HepG2 (cell line): ENCODE measurements at regions not wholly inside any gene's neighbourhood (a gene's known extent, or its start where the extent isn't known, plus 50 kb on each side); places are given as distances from the start of the nearest gene placed in this dataset.

Experiments
- ATAC-seq: fragments of 200-7000 bp; cut with Tn5 transposase; 3 replicates; pipeline ENCODE4 v1.9.1; 2020; ENCODE audit warnings: mild to moderate bottlenecking, moderate library complexity
- BruUV-seq: library from RNA; stranded (reverse); fragments of 400-500 nt; replicated peaks from 2 replicates; lab custom pipeline; 2021; lab: Mats Ljungman, UMichigan
- CTCF ChIA-PET: fragments of 300-600 bp; formaldehyde crosslinking; extraction: SDS; loops from one replicate; lab custom pipeline; 2021; ENCODE audit warnings: low total read pairs, inconsistent platforms, low intra/inter-chr PET ratio; lab: Yijun Ruan, JAX
- POLR2A ChIA-PET: fragments of 350-600 bp; sonication (Branson Sonifier 250); formaldehyde crosslinking; loops from one replicate; lab custom pipeline; 2020; ENCODE audit warnings: antibody characterized with exemption, inconsistent platforms; lab: Yijun Ruan, JAX
- DNase-seq: peaks from one replicate; pipeline ENCODE4 v3.0.0-alpha.2; 2015; ENCODE audit warnings: low spot score
- FAIRE-seq: peaks from 3 replicates; lab custom pipeline; 2011; peaks lifted over from hg19 to GRCh38; lab: Jason Lieb, UNC
- H2AFZ ChIP-seq: one replicate; pipeline ENCODE4 v1.6.1; 2011; ENCODE audit warnings: low read length, inconsistent platforms
- H3K27ac ChIP-seq: fragments of 300-600 bp; 3 replicates; pipeline ENCODE4 v1.8.0; 2011; ENCODE audit warnings: mixed run types, mild to moderate bottlenecking, mixed read lengths, low read length, inconsistent platforms; ENCODE audit not compliant: insufficient read depth; ENCODE audit errors: extremely low read length
- H3K27me3 ChIP-seq, 2 experiments: fragments of 200-600 bp in 1 of 2; 2 replicates in 1 of 2; 3 replicates in 1 of 2; pipeline versions ENCODE4 v1.6.0 to v1.8.0; 2011; ENCODE audit warnings: low read length in 2 of 2, mild to moderate bottlenecking in 2 of 2, moderate library complexity in 2 of 2, inconsistent platforms in 1 of 2; ENCODE audit not compliant: insufficient read depth in 2 of 2, control insufficient read depth in 1 of 2
- H3K36me3 ChIP-seq, 2 experiments: fragments of 200-600 bp in 1 of 2; replicated peaks in 1 of 2; 2 replicates in 1 of 2; 3 replicates in 1 of 2; pipeline versions ENCODE4 v1.5.1 to v1.8.0; 2011; ENCODE audit warnings: low read length in 2 of 2, inconsistent platforms in 1 of 2; ENCODE audit not compliant: insufficient read depth in 2 of 2, control insufficient read depth in 1 of 2
- H3K4me1 ChIP-seq: 2 replicates; pipeline ENCODE4 v1.5.1; 2012; ENCODE audit warnings: low read length, inconsistent platforms; ENCODE audit not compliant: insufficient read depth
- H3K4me2 ChIP-seq: 2 replicates; pipeline ENCODE4 v1.6.0; 2011; ENCODE audit warnings: low read depth, low read length, inconsistent platforms
- H3K4me3 ChIP-seq, 3 experiments: fragments of 200-600 bp in 1 of 3; sonication (generic), shearing (Covaris generic) in 1 of 3; replicated peaks in 1 of 3; 2 replicates each; pipeline ENCODE4 v1.5.1; 2011 to 2016; ENCODE audit warnings: low read length in 3 of 3, inconsistent platforms in 2 of 3, low read depth in 2 of 3, mild to moderate bottlenecking in 2 of 3, control low read depth in 1 of 3, mixed read lengths in 1 of 3; ENCODE audit not compliant: insufficient read depth in 1 of 3
- H3K79me2 ChIP-seq: one replicate; pipeline ENCODE4 v1.6.1; 2011; ENCODE audit warnings: low read length, inconsistent platforms; ENCODE audit not compliant: insufficient read depth
- H3K9ac ChIP-seq: 2 replicates; pipeline ENCODE4 v1.6.0; 2011; ENCODE audit warnings: mild to moderate bottlenecking, low read depth, low read length, inconsistent platforms; ENCODE audit not compliant: insufficient read depth
- H3K9me3 ChIP-seq: 2 replicates; pipeline ENCODE4 v1.5.1; 2012; ENCODE audit warnings: mild to moderate bottlenecking, low read length
- H4K20me1 ChIP-seq: 2 replicates; pipeline ENCODE4 v1.6.0; 2011; ENCODE audit warnings: inconsistent platforms, mild to moderate bottlenecking, low read length, moderate library complexity; ENCODE audit not compliant: insufficient read depth
- CENPT ChIP-seq: sonication (generic); formaldehyde crosslinking; IDR thresholded peaks from 2 replicates; pipeline ENCODE4 v1.8.0; 2022; ENCODE audit warnings: low read depth, mild to moderate bottlenecking, moderate library complexity, missing genetic modification reagents
- DBP ChIP-seq: sonication (generic); formaldehyde crosslinking; IDR thresholded peaks from 2 replicates; pipeline ENCODE4 v1.4.0; 2020; ENCODE audit warnings: missing genetic modification reagents; ENCODE audit errors: not compliant biosample characterization
- DPF2 ChIP-seq: sonication (generic); formaldehyde crosslinking; IDR thresholded peaks from 2 replicates; pipeline ENCODE4 v1.4.0; 2020; ENCODE audit warnings: mild to moderate bottlenecking, low read depth, missing genetic modification reagents, borderline replicate concordance
- EEA1 ChIP-seq: sonication (generic); formaldehyde crosslinking; IDR thresholded peaks from 2 replicates; pipeline ENCODE4 v1.5.1; 2020; ENCODE audit warnings: mild to moderate bottlenecking, missing genetic modification reagents, borderline replicate concordance
- KDM4B ChIP-seq: sonication (generic); formaldehyde crosslinking; IDR thresholded peaks from 2 replicates; pipeline ENCODE4 v1.4.0; 2020; ENCODE audit warnings: missing genetic modification reagents
- MEIS1 ChIP-seq: sonication (generic); formaldehyde crosslinking; IDR thresholded peaks from 2 replicates; pipeline ENCODE4 v1.9.0; 2021; ENCODE audit warnings: mild to moderate bottlenecking, missing genetic modification reagents, moderate library complexity, borderline replicate concordance
- NCOA2 ChIP-seq: sonication (generic); formaldehyde crosslinking; IDR thresholded peaks from 2 replicates; pipeline ENCODE4 v1.8.0; 2022; ENCODE audit warnings: inconsistent platforms
- NONO ChIP-seq, 2 experiments: fragments of 450-650 bp in 1 of 2; sonication (generic) in 1 of 2; formaldehyde crosslinking in 1 of 2; IDR thresholded peaks in 1 of 2; conservative IDR thresholded peaks in 1 of 2; 2 replicates each; pipeline versions ENCODE4 v1.6.1 to v1.8.0; 2017 to 2022; ENCODE audit warnings: mild to moderate bottlenecking in 1 of 2, missing genetic modification reagents in 1 of 2, moderate library complexity in 1 of 2
- POLR2G ChIP-seq: fragments of 200-400 bp; formaldehyde crosslinking; IDR thresholded peaks from 2 replicates; pipeline ENCODE4 v1.6.1; 2018; ENCODE audit warnings: mild to moderate bottlenecking, low read depth, low read length, moderate library complexity
- ZNF10 ChIP-seq: sonication (generic); formaldehyde crosslinking; IDR thresholded peaks from 2 replicates; pipeline ENCODE4 v1.4.0; 2020; ENCODE audit warnings: mild to moderate bottlenecking, low read depth, missing genetic modification reagents, borderline replicate concordance
- ZNF709 ChIP-seq: sonication (generic); formaldehyde crosslinking; IDR thresholded peaks from 2 replicates; pipeline ENCODE4 v1.5.0; 2020; ENCODE audit warnings: mild to moderate bottlenecking, missing genetic modification reagents
- WGBS: methylation state at CpG from one replicate; pipeline ENCODE4 v1.1.6; 2017; ENCODE audit warnings: low lambda C conversion rate; 5-methylcytosine and 5-hydroxymethylcytosine counted together
- in situ Hi-C: cut with HindIII; loops from 2 replicates; pipeline ENCODE4 v1.10.0; 2017; ENCODE audit warnings: low pct_unique_long_range_greater_than_20kb; ENCODE audit not compliant: extremely low pct_ligation_motif_present
- intact Hi-C: fragments of 100-400 bp; cut with micrococcal nuclease; formaldehyde crosslinking; loops from one replicate; pipeline ENCODE4 v1.10.0; 2022; ENCODE audit not compliant: unreplicated experiment
- TF ChIP-seq, protein P1 (sequence below): sonication (generic); formaldehyde crosslinking; IDR thresholded peaks from 2 replicates; pipeline ENCODE4 v1.4.0; 2020; ENCODE audit warnings: missing genetic modification reagents
- TF ChIP-seq, protein P2 (sequence below): sonication (generic); formaldehyde crosslinking; IDR thresholded peaks from 2 replicates; pipeline ENCODE4 v1.4.0; 2020; ENCODE audit warnings: mild to moderate bottlenecking, missing genetic modification reagents
- TF ChIP-seq, protein P3 (sequence below): sonication (generic); formaldehyde crosslinking; IDR thresholded peaks from 2 replicates; pipeline ENCODE4 v1.8.1; 2023; ENCODE audit warnings: missing genetic modification reagents, inconsistent platforms, borderline replicate concordance
- TF ChIP-seq, protein P4 (sequence below): sonication (generic); formaldehyde crosslinking; IDR thresholded peaks from 2 replicates; pipeline ENCODE4 v1.4.0; 2020; ENCODE audit warnings: mild to moderate bottlenecking, missing genetic modification reagents

DNA sequence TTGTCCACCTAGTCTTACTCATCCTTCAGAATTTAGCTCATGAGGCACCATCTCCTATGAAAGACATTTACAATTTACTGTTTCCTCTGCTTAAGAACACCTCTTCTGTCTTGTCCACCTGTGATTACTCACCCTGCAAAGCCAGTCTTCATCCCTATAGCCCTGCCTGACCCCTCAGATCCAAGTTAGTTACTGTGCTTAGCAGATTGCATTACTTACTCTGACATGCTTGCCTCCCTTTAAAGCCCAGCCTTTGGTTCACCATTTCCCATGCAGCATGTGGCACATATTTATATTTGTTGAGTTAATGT, 60.9 kb upstream of the VCAM1 start (continued):
- TF ChIP-seq, protein P1, sequence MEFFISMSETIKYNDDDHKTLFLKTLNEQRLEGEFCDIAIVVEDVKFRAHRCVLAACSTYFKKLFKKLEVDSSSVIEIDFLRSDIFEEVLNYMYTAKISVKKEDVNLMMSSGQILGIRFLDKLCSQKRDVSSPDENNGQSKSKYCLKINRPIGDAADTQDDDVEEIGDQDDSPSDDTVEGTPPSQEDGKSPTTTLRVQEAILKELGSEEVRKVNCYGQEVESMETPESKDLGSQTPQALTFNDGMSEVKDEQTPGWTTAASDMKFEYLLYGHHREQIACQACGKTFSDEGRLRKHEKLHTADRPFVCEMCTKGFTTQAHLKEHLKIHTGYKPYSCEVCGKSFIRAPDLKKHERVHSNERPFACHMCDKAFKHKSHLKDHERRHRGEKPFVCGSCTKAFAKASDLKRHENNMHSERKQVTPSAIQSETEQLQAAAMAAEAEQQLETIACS = no peak
- TF ChIP-seq, protein P2, sequence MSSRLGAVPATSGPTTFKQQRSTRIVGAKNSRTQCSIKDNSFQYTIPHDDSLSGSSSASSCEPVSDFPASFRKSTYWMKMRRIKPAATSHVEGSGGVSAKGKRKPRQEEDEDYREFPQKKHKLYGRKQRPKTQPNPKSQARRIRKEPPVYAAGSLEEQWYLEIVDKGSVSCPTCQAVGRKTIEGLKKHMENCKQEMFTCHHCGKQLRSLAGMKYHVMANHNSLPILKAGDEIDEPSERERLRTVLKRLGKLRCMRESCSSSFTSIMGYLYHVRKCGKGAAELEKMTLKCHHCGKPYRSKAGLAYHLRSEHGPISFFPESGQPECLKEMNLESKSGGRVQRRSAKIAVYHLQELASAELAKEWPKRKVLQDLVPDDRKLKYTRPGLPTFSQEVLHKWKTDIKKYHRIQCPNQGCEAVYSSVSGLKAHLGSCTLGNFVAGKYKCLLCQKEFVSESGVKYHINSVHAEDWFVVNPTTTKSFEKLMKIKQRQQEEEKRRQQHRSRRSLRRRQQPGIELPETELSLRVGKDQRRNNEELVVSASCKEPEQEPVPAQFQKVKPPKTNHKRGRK = no peak
- TF ChIP-seq POLR2G (no peak), KDM4B (CRISPR knock-in tag) (no peak)

GRCh38 chr1:100661176-100661575, 58.4 kb upstream of the VCAM1 start:
- no peak overlapping the region for H2AFZ ChIP-seq
- CTCF ChIA-PET = no interaction called here
- no peak for DNase-seq
- no peak overlapping the region for H3K4me3 ChIP-seq
- no peak overlapping the region for H3K9ac ChIP-seq
- POLR2A ChIA-PET = no interaction called here
- FAIRE-seq = no peak
- no TSS peak for BruUV-seq
- no peak for ATAC-seq
- in situ Hi-C loops (no loop called here), intact Hi-C loops (no loop called here)
- H3K4me1 ChIP-seq = peaks cover 11% of the 10 kb centered on the region
- no peaks in the 10 kb centered on the region for H3K9me3 ChIP-seq
- no peak overlapping the region for H3K27ac ChIP-seq
- H3K4me2 ChIP-seq = no peak overlapping the region
- H4K20me1 ChIP-seq = no peaks in the 10 kb centered on the region
- no peaks in the 10 kb centered on the region for H3K79me2 ChIP-seq
- no peaks in the 10 kb centered on the region for H3K36me3 ChIP-seq
- 4% methylated on average over 1 of the region's 1 CpG for WGBS
- no peaks in the 10 kb centered on the region for H3K27me3 ChIP-seq
- TF ChIP-seq ZNF10 = no peak
- no peak for TF ChIP-seq NONO (IDR thresholded peaks at IDR 0.05)
- TF ChIP-seq NONO (CRISPR knock-in tag; conservative IDR thresholded peaks at IDR 0.05) = no peak
- TF ChIP-seq DPF2 (CRISPR knock-in tag) = no peak
- TF ChIP-seq CENPT (CRISPR knock-in tag) = no peak
- TF ChIP-seq, protein P3, sequence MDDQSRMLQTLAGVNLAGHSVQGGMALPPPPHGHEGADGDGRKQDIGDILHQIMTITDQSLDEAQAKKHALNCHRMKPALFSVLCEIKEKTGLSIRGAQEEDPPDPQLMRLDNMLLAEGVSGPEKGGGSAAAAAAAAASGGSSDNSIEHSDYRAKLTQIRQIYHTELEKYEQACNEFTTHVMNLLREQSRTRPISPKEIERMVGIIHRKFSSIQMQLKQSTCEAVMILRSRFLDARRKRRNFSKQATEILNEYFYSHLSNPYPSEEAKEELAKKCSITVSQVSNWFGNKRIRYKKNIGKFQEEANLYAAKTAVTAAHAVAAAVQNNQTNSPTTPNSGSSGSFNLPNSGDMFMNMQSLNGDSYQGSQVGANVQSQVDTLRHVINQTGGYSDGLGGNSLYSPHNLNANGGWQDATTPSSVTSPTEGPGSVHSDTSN (CRISPR knock-in tag) = no peak
- TF ChIP-seq ZNF709 (CRISPR knock-in tag) = no peak
- no peak for TF ChIP-seq NCOA2 (CRISPR knock-in tag)
- no peak for TF ChIP-seq EEA1 (CRISPR knock-in tag)
- TF ChIP-seq DBP = no peak
- TF ChIP-seq, protein P4, sequence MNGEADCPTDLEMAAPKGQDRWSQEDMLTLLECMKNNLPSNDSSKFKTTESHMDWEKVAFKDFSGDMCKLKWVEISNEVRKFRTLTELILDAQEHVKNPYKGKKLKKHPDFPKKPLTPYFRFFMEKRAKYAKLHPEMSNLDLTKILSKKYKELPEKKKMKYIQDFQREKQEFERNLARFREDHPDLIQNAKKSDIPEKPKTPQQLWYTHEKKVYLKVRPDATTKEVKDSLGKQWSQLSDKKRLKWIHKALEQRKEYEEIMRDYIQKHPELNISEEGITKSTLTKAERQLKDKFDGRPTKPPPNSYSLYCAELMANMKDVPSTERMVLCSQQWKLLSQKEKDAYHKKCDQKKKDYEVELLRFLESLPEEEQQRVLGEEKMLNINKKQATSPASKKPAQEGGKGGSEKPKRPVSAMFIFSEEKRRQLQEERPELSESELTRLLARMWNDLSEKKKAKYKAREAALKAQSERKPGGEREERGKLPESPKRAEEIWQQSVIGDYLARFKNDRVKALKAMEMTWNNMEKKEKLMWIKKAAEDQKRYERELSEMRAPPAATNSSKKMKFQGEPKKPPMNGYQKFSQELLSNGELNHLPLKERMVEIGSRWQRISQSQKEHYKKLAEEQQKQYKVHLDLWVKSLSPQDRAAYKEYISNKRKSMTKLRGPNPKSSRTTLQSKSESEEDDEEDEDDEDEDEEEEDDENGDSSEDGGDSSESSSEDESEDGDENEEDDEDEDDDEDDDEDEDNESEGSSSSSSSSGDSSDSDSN = no peak
- no peak for TF ChIP-seq MEIS1 (CRISPR knock-in tag)
